HEK293 (cell line): ENCODE measurements at regions not wholly inside any gene's neighbourhood (a gene's known extent, or its start where the extent isn't known, plus 50 kb on each side); places are given as distances from the start of the nearest gene placed in this dataset.

Experiments used
- ATF2 ChIP-seq: fragments of 450-650 bp; formaldehyde crosslinking; IDR thresholded peaks from 2 replicates; pipeline ENCODE4 v1.5.1; 2016; ENCODE audit warnings: missing biosample characterization, missing genetic modification characterization, low read depth
- BCL6B ChIP-seq: fragments of 450-650 bp; formaldehyde crosslinking; IDR thresholded peaks from 2 replicates; pipeline ENCODE4 v1.5.1; 2017; ENCODE audit warnings: missing biosample characterization, missing genetic modification characterization
- GLIS1 ChIP-seq: fragments of 450-650 bp; formaldehyde crosslinking; IDR thresholded peaks from 2 replicates; pipeline ENCODE4 v1.5.1; 2016; ENCODE audit warnings: missing biosample characterization, missing genetic modification characterization
- HOXD13 ChIP-seq: sonication (generic); formaldehyde crosslinking; IDR thresholded peaks from 2 replicates; pipeline ENCODE4 v1.8.0; 2022; ENCODE audit warnings: missing genetic modification reagents, borderline replicate concordance
- TRIM28 ChIP-seq: IDR thresholded peaks from 2 replicates; pipeline ENCODE4 v1.6.1; 2011; ENCODE audit warnings: low read length, control low read depth, borderline replicate concordance
- ZBTB8A ChIP-seq: fragments of 450-650 bp; formaldehyde crosslinking; IDR thresholded peaks from 2 replicates; pipeline ENCODE4 v1.5.1; 2016; ENCODE audit warnings: missing biosample characterization, missing genetic modification characterization
- ZNF146 ChIP-seq: fragments of 450-650 bp; formaldehyde crosslinking; IDR thresholded peaks from 2 replicates; pipeline ENCODE4 v1.5.1; 2016; ENCODE audit warnings: missing biosample characterization, missing genetic modification characterization
- ZNF169 ChIP-seq: fragments of 450-650 bp; formaldehyde crosslinking; IDR thresholded peaks from 2 replicates; pipeline ENCODE4 v1.5.1; 2016; ENCODE audit warnings: missing biosample characterization, missing genetic modification characterization
- ZNF2 ChIP-seq: fragments of 450-650 bp; formaldehyde crosslinking; IDR thresholded peaks from 2 replicates; pipeline ENCODE4 v1.5.1; 2016; ENCODE audit warnings: missing biosample characterization, missing genetic modification characterization
- ZNF211 ChIP-seq: fragments of 450-650 bp; formaldehyde crosslinking; IDR thresholded peaks from 2 replicates; pipeline ENCODE4 v1.5.1; 2016; ENCODE audit warnings: low read depth, missing biosample characterization, missing genetic modification characterization
- ZNF37A ChIP-seq: fragments of 450-650 bp; IDR thresholded peaks from 2 replicates; pipeline ENCODE4 v1.5.1; 2018; ENCODE audit warnings: missing biosample characterization, missing genetic modification characterization
- ZNF404 ChIP-seq: fragments of 450-650 bp; formaldehyde crosslinking; IDR thresholded peaks from 2 replicates; pipeline ENCODE4 v1.5.1; 2017; ENCODE audit warnings: missing biosample characterization, missing genetic modification characterization
- ZNF416 ChIP-seq: fragments of 450-650 bp; formaldehyde crosslinking; IDR thresholded peaks from 2 replicates; pipeline ENCODE4 v1.5.1; 2016; ENCODE audit warnings: missing biosample characterization, missing genetic modification characterization
- ZNF449 ChIP-seq: fragments of 450-650 bp; formaldehyde crosslinking; IDR thresholded peaks from 2 replicates; pipeline ENCODE4 v1.5.1; 2017; ENCODE audit warnings: missing biosample characterization, mild to moderate bottlenecking, missing genetic modification characterization, moderate library complexity
- ZNF510 ChIP-seq: fragments of 450-650 bp; formaldehyde crosslinking; IDR thresholded peaks from 2 replicates; pipeline ENCODE4 v1.5.1; 2018; ENCODE audit warnings: mild to moderate bottlenecking, missing genetic modification characterization, missing biosample characterization; ENCODE audit not compliant: insufficient replicate concordance
- ZNF548 ChIP-seq: fragments of 450-650 bp; formaldehyde crosslinking; IDR thresholded peaks from 2 replicates; pipeline ENCODE4 v1.5.1; 2016; ENCODE audit warnings: missing biosample characterization, missing genetic modification characterization
- ZNF571 ChIP-seq: fragments of 450-650 bp; formaldehyde crosslinking; IDR thresholded peaks from 2 replicates; pipeline ENCODE4 v1.5.0; 2017; ENCODE audit warnings: missing biosample characterization, missing genetic modification characterization
- ZNF585B ChIP-seq: fragments of 450-650 bp; formaldehyde crosslinking; IDR thresholded peaks from 2 replicates; pipeline ENCODE4 v1.5.1; 2016; ENCODE audit warnings: missing biosample characterization, missing genetic modification characterization
- ZNF596 ChIP-seq: fragments of 450-650 bp; IDR thresholded peaks from 2 replicates; pipeline ENCODE4 v1.5.0; 2018; ENCODE audit warnings: missing biosample characterization, mild to moderate bottlenecking, missing genetic modification characterization, moderate library complexity
- TF ChIP-seq, protein P1 (sequence below): fragments of 450-650 bp; formaldehyde crosslinking; IDR thresholded peaks from 2 replicates; pipeline ENCODE4 v1.5.1; 2016; ENCODE audit warnings: missing biosample characterization, missing genetic modification characterization
- TF ChIP-seq, protein P2 (sequence below): fragments of 450-650 bp; formaldehyde crosslinking; IDR thresholded peaks from 2 replicates; pipeline ENCODE4; 2016; ENCODE audit warnings: missing biosample characterization, missing genetic modification characterization
- TF ChIP-seq, protein P3 (sequence below): fragments of 450-650 bp; formaldehyde crosslinking; IDR thresholded peaks from 2 replicates; pipeline ENCODE4 v1.5.1; 2017; ENCODE audit warnings: missing biosample characterization, missing genetic modification characterization
- TF ChIP-seq, protein P4 (sequence below): fragments of 450-650 bp; formaldehyde crosslinking; IDR thresholded peaks from 2 replicates; pipeline ENCODE4 v1.5.1; 2016; ENCODE audit warnings: missing biosample characterization, missing genetic modification characterization, borderline replicate concordance

GRCh38 chr5:73280821-73281746, 108.1 kb downstream of the TMEM174 start (continued):
- TF ChIP-seq, protein P1, sequence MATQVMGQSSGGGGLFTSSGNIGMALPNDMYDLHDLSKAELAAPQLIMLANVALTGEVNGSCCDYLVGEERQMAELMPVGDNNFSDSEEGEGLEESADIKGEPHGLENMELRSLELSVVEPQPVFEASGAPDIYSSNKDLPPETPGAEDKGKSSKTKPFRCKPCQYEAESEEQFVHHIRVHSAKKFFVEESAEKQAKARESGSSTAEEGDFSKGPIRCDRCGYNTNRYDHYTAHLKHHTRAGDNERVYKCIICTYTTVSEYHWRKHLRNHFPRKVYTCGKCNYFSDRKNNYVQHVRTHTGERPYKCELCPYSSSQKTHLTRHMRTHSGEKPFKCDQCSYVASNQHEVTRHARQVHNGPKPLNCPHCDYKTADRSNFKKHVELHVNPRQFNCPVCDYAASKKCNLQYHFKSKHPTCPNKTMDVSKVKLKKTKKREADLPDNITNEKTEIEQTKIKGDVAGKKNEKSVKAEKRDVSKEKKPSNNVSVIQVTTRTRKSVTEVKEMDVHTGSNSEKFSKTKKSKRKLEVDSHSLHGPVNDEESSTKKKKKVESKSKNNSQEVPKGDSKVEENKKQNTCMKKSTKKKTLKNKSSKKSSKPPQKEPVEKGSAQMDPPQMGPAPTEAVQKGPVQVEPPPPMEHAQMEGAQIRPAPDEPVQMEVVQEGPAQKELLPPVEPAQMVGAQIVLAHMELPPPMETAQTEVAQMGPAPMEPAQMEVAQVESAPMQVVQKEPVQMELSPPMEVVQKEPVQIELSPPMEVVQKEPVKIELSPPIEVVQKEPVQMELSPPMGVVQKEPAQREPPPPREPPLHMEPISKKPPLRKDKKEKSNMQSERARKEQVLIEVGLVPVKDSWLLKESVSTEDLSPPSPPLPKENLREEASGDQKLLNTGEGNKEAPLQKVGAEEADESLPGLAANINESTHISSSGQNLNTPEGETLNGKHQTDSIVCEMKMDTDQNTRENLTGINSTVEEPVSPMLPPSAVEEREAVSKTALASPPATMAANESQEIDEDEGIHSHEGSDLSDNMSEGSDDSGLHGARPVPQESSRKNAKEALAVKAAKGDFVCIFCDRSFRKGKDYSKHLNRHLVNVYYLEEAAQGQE (tag by site-specific recombination), result no peak
- TF ChIP-seq ZNF571 (tag by site-specific recombination) (no peak), ZNF2 (tag by site-specific recombination) (no peak; the same call in none of the 2 replicates), ZBTB8A (tag by site-specific recombination) (peak; percentile 64), HOXD13 (CRISPR knock-in tag) (no peak), ZNF404 (no peak), ZNF585B (no peak), ZNF211 (no peak), ZNF596 (tag by site-specific recombination) (no peak), ZNF169 (no peak), ZNF548 (no peak), ZNF146 (tag by site-specific recombination) (no peak), ZNF37A (tag by site-specific recombination) (no peak), ZNF416 (no peak), BCL6B (tag by site-specific recombination) (peak; percentile 88), ZNF510 (tag by site-specific recombination) (no peak), GLIS1 (tag by site-specific recombination) (peak; percentile 86), TRIM28 (no peak; the same call in 1 of the 2 replicates), ATF2 (no peak), ZNF449 (peak; percentile 56; the same call in 1 of the 2 replicates)
- TF ChIP-seq, protein P2, sequence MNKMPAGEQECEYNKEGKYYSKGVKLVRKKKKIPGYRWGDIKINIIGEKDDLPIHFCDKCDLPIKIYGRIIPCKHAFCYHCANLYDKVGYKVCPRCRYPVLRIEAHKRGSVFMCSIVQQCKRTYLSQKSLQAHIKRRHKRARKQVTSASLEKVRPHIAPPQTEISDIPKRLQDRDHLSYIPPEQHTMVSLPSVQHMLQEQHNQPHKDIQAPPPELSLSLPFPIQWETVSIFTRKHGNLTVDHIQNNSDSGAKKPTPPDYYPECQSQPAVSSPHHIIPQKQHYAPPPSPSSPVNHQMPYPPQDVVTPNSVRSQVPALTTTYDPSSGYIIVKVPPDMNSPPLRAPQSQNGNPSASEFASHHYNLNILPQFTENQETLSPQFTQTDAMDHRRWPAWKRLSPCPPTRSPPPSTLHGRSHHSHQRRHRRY (tag by site-specific recombination), result no peak
- TF ChIP-seq, protein P3, sequence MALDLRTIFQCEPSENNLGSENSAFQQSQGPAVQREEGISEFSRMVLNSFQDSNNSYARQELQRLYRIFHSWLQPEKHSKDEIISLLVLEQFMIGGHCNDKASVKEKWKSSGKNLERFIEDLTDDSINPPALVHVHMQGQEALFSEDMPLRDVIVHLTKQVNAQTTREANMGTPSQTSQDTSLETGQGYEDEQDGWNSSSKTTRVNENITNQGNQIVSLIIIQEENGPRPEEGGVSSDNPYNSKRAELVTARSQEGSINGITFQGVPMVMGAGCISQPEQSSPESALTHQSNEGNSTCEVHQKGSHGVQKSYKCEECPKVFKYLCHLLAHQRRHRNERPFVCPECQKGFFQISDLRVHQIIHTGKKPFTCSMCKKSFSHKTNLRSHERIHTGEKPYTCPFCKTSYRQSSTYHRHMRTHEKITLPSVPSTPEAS (tag by site-specific recombination), result no peak
- TF ChIP-seq, protein P4, sequence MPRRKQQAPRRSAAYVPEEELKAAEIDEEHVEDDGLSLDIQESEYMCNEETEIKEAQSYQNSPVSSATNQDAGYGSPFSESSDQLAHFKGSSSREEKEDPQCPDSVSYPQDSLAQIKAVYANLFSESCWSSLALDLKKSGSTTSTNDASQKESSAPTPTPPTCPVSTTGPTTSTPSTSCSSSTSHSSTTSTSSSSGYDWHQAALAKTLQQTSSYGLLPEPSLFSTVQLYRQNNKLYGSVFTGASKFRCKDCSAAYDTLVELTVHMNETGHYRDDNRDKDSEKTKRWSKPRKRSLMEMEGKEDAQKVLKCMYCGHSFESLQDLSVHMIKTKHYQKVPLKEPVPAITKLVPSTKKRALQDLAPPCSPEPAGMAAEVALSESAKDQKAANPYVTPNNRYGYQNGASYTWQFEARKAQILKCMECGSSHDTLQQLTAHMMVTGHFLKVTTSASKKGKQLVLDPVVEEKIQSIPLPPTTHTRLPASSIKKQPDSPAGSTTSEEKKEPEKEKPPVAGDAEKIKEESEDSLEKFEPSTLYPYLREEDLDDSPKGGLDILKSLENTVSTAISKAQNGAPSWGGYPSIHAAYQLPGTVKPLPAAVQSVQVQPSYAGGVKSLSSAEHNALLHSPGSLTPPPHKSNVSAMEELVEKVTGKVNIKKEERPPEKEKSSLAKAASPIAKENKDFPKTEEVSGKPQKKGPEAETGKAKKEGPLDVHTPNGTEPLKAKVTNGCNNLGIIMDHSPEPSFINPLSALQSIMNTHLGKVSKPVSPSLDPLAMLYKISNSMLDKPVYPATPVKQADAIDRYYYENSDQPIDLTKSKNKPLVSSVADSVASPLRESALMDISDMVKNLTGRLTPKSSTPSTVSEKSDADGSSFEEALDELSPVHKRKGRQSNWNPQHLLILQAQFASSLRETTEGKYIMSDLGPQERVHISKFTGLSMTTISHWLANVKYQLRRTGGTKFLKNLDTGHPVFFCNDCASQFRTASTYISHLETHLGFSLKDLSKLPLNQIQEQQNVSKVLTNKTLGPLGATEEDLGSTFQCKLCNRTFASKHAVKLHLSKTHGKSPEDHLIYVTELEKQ (tag by site-specific recombination), result peak; percentile 63; the same call in 1 of the 2 replicates
